ENCODE measurements at regions not wholly inside any gene's neighbourhood (a gene's known extent, or its start where the extent isn't known, plus 50 kb on each side); places are given as distances from the start of the nearest gene placed in this dataset.

DNA sequence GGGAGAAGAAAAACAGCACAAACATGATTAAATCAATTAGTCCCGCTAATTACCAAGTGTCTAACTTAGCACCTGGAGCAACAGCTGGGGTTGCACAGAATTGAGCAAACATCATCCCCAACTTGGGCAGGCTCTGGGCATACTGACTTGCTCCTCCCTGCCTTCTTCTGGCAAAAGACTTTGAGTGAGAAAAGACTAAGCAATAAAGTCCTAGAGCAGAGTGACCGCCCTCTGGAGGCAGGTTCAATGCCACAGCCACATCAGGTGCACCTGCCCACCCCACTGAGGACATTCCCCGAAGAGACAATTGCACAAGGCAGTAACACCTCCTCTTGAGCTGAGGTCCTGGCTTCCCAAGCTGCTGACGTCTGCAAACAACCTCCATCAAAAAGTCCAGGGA lies 358.3 kb downstream of the SOX9 start:
- DNase-seq = no peak

DNA sequence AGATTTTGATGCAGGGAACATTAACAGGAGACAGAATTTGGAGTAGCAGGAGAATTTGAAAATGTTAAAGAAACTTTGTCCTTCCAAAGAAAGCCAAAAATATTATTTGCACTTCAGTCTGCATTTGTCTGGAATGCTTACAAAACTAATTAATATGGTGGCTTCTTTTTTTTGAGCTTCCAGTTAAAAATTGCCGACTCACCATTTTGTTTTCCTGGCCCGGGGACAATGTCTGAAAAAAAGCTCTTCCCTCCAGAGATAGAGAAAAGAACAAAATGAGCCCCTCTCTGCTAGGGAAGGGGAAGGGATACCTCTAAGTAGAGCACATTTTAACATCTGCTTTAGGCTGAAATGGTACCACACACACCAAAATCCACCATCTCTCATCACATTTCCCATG lies 360.8 kb downstream of the SOX9 start:
- DNase-seq = no peak

DNA sequence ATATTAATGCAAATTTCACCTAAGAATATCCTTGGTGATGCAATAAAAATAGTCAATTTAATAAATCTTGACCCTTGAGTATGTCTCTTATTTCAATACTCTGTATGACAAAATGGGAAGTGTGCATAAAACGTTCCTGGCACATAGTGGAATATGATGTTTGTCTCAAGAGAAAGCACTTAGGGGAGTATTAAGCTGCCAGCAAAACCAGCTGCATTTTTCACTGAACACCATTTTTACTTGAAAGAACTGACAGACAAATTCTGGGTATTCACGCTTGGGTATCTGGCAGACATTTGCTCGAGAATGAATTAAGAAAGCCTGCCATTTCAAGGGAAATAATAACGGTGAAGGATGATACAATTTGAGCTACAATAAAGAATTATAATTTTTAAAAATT lies 364.8 kb downstream of the SOX9 start:
- no peak for DNase-seq

DNA sequence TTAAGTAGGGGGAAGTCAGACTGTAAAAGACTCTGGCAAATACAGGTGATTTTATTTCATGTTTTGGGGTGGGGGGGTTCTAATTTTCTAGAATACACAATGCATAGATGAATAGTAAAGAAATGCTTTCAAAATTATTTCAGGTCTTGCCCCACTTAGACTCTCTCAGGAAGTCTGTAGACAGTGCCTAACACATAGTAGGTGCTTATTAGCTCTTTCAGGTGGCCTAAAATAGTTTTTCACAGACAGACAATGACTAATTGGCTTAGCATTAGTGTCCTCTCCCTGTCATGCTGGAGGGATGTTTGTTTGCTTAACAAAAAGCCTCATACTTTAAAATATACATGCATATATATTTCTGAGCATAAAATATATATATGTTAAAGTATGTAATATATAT lies 366.0 kb downstream of the SOX9 start:
- DNase-seq = no peak

DNA sequence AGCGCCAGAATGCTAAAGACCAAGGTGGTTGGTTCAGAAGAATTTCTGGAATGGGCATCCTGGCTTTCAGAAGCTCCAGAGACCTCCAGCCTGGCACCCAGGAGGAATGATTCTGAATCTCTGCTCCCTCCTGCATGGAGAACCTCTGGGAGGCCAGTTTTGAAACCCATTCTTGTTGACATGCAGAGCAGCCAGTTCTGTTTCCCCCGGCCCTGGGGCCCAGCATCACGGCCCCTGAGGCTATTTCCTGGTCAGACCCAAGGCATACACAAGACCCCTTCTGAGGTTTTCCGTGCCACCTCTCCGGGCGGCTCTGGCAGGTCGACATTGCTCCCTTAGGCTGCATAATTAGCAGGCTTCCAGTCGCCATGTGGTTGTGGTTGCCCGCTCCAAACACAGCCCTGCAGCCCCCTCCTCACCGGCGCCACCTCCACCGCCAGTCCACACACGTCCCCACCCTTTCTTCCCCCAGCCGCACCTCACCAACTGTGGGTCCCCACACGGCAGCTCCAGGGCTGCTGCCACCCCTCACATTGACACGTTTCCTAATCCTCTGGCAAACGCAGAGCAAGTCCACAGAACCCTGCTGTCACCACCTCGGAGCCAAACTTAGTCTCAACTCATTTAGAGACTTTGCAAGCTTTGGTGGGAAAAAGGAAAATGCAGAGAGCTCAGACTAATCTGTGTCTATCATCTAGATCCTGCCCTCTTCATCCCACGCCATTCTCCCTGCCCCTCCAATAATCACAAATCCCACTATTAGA lies 367.1 kb downstream of the SOX9 start:
- DNase-seq = no peak

DNA sequence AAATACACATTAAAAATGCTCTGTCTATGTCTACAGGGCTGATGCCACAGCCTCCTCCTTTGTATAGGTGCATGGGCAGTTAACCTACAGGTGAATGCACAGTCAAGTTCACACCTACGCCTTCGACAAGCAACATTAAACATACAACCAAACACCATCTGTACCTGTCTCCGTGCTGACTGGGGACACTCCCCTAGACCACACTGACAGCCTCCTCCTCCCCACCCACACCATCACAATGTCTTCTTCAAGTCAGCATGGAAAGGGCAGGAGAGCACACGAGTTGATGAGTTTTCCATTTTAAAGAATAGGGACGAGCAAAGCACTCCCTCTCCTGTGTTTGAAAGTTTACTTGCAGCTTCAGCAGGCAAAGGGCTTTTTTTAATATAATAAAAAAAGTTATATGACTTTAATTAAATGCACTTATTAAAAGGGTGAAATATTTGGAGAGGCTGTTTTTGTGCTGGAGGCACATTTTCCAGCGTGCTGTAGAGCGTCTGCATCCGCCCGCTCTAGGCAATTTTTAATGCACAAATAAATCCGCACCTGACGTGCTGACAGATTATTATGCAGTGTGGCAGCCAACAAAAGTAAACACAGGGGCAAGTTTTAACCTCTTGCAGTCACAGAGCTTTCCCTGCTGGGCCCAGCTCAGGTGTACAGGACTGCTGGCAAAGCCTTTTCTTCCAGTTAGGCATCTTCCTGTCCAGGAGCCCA lies 367.9 kb downstream of the SOX9 start:
- DNase-seq = no peak

DNA sequence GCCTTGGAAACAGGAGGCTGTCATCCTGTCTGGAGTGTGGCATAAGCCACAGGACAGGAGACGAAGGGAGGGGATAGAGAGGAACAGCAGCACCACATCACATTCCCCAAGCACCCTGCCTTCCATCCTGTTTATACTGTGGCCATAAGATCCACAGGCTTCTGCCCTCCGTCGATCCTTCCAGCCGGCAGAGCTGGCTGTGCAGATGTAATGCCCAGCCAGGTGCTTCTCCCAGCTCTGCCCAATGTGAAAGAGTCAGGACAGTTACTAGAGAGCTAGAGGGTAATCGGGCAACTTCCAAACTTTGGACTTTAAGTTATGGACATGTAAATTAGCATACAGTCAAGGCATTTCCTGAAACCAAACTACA lies 368.4 kb downstream of the SOX9 start:
- no peak for DNase-seq

DNA sequence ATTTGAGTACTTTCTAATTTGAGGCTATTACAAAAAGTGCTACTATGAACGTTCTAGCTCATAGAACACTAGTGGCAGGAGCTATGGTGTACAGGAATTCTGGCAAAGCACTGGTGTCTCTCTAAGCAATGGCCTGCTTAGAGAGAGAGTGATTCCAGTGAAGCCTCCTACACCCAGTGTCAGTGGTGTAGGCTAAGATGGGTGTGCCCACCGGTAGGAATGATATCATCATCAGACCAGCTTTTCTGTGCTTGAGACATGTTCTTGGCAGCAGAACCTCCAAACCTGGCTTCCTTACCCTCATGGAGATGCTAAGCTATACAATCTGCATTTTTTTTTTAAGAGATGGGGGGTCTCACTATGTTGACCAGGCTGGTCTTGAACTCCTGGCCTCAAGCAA lies 370.3 kb downstream of the SOX9 start:
- no peak for DNase-seq

DNA sequence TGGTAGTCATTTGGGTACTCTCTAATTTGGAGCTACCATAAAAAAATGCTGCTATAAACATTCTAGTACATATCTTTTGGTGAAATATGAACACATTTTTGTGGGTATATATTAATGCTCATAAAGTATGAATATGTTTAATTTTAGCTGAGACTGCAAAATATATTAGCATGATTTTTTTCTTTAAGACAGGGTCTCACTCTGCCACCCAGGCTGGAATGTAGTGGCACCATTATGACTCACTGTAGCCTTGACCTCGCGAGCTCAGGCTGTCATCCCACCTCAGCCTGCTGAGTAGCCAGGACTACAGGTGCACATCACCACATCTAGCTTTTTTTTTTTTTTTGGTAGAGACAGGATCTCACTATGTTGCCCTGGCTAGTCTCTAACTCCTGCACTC lies 371.7 kb downstream of the SOX9 start:
- DNase-seq = no peak

DNA sequence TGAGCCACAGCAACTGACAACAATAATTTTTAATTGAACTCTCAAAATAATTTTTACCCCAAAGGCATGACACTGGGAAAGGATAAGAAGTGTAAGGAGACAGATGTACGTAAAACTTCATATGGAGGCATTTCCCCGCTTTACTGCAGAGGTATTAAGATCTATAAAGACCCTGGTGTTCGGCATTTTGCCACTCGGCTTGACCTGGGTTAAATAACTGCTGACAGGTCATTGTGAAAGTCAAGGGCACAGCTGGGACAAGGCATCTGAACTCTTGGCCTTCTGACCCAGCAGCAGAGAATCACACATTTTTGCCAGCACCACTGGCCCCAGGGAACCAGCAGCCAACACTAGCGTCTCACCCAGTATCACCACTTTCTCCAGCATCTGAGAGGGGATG lies 372.1 kb downstream of the SOX9 start:
- no peak for DNase-seq

DNA sequence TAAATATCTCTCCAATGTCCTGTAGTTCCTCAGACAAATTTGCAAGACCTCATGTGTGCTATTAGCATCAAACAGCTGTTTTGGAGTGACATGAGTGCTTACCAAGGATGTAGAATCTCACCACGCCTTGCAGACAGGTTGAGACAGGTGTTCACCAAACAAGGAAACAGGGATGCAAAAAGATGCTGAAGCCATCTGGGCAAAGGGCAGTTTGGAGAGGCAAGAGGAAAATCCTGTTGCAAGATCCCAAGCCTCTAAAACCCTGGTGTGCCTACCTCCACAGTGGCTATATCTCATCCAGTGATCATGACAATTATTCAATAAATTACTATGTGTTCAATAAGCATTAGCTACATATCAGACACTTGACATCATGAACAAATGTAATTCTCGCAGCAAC lies 373.7 kb downstream of the SOX9 start:
- DNase-seq = no peak

DNA sequence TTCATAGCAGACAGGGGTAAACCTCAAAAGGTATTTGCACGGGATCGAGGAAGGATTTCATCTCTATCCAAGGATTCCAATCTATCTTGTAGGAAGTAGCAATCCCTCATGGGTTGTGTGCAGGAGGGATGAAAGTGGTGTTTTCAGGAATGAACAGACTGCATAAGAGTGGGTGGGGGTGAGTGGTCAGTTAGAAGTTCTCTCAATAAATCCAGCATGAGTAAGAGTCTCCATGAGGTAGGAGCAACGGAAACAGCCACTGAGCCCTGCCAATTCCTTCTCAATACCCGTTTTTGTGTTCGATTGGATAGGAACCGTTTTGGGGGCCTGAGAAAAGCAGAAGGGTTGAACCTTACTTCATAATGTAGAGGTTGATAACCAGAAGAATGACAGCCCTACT lies 375.6 kb downstream of the SOX9 start:
- no peak for DNase-seq

DNA sequence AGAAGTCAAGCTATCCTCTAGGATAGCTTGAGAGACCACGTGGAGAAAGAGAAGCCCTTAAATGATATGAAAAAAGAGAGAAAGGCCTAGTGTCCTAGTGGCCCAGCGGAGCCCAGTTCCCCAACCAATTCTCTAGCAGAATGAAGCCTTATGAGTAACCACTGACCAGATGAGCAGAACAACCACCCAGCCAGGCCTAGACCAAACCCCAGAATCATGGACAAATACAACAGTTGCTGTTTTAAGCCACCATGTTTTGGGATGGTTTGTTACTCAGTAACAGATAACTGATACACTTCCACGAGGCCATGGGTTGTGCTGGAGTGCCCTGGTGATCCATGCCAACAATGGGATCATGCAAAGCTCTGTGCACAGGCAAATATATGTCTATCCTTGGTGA lies 377.1 kb downstream of the SOX9 start:
- no peak for DNase-seq

DNA sequence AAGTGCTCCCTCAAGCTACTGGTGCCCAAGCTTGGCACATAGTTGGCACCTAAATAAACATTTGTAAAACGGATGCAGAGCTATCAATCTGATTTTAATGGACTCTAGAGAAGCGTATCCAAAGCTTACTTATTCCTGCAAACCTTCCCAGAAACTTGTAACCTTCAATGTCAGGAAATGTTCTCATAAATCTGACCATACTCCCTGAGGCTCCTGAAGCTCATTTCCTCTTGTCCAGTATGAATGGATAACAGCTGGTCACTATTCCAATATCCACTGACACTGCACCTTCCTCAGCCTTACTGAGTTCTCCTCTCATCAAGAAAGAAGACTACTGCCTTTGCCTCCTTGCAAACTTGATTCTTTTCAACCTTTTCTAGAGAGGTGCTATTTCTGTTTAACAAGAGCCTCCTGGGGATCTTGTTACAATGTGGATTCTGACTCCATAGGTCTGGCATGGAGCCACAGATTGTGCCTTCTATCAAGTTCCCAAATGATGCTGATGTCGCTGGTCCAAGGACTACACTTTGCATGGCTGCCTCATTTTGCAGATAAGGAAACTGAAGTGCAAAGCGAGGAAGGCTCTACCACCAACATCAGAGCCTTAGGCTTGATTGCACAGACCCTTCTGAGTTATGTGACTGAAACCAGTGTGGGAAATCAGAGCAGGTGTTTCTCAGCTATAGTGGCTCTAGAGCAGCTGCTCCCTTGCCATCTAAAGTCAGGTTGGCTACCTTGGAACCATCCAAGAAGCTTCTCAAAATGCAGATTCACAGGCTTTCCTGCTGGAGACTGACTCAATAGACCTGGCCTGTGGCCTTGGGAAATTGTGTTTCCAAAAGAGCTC lies 377.8 kb downstream of the SOX9 start:
- DNase-seq = no peak

DNA sequence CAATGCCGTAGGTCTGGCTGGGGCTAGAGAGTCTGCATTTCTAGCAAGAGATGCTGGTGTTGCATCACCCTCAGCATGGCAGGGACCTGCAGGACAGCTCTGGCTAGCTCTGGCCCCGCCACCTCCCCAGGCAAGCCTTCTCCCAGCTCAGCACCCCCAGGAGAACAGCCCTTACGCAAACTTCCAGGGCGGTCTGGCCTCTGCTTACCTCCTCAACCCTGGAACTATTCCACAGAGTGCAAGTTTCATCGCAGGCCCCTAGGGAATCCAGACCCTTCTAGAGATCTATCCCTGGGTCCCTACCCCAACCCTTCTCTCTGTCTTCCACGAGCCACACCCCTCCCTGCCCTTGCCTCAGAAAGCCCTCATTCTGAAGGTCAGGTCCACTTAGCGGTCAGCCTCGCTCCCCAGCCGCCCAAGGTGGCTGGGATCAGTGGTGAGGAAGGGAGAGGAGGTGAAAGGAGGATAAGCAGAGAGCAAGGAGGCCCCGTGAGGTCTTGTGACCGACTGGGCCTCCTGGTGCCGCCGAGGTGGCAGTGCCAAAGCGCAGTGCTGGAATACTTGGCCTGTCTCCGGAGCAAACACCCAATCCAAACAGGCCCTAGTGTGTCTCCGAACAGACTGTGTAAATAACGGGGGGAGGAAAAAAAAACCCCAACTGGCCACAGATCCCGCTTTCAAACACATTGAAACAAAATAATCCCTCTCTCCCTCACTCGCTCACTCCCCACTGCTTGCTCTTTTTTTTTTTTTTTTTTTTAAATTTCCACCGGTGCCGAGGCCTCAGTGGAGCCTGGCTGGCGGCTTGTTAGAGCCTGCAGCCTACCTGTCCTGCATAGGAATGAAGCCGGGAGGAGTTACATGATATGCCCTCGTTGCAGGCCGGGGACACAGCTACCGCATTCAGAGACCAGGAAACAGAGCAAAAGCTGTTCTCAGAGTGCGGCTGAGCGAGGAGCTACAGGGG lies 380.9 kb downstream of the SOX9 start:
- DNase-seq = no peak

DNA sequence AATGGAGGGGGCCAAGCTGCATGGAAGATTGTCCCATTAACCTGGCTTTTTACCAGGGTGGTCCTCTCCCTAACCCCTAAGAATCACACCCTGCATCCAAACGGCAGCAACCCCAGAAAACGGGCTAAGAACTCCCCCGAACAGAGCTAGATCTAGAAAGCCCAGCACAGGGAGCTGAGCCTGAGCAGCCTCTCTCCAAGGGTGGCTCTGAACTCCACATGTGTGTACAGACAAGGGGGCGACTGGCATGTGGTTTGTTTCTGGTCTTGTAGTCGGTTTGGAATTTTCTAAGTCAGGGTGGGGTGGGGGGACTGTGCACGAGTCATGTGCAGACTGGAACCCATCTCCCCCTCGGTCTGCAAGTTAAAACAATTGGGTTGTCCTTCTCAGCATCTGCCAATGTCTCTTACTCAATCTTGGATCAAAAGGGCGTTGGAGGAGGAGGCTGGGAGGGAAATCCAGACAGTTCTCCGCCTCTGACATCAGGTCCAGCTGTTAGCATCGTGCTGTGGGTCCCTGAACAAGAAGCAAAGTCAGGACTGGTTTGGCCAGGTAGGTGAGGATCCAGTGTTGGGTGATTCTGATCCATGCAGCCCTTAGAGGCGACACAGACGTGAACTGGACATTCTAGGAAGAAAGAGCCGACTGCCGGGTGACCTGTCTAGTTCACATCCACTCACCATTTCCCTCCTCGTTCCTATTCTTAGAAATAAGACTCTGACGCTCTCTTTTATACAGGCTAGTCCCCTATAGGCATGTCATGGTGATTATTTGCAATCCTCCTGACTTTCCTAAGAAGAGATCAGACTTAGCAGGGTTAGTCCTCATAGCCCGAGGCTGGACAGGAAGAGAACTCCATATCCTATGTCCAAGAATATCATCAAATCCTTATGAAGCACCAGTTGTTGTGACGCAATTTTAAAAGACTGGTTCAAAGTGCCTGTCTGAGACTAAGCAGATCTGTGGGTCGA lies 381.8 kb downstream of the SOX9 start:
- DNase-seq = peak; percentile 63

DNA sequence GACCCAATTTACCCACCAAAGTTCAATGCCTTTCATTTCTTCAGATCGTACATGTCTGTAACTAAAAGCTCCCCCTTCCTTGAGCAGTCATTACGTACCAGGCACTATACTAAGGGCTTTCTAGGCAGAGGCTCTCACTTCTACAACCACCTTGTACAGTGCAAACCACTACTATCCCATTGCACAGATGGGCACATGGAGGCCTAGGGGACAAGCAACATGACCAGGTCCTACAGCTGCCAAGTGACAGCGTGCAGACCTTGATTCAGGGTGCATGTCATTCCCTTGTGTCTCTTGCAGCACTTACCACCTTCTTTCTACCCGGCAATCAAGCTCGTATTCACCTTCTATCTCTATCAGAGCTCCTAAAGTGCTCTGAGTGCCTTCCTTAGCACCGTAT lies 382.7 kb downstream of the SOX9 start:
- DNase-seq = no peak

DNA sequence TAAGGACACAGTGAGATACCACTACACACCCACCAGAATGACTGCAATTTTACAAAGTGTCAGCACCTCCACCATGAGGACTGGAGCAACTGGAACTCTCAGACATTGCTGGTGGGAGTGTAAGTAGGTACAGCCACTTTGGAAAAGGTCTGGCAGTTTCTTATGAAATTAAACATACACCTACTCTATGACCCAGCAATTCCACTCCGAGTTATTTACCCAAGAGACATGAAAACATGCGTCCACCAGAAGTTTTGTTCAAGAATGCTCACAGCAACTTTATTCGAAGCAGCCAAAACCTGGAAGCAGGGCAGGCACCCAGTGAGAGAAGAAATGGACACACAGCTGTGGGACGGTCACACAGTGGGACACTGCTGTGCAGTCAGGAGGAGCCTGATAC lies 384.0 kb downstream of the SOX9 start:
- DNase-seq = no peak

DNA sequence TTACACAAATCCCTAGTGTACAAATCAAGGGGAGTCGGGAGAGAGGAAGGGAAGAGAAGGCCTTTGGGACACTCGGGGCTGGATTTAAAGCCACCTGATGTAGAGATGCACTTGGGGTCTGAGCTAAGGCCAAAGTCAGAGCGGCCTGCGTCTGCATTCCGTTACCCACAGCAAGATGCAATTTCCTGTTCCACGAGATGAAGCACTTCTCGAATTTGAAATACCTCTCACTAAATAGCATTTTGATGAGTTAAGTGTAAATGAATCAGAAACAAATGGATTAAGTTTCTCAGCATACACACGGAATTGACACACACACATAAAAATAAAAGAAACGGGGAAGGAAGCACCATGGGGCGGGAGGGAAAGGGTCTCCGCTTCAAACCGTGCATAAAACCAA lies 386.0 kb downstream of the SOX9 start:
- peak; percentile 61 for DNase-seq

DNA sequence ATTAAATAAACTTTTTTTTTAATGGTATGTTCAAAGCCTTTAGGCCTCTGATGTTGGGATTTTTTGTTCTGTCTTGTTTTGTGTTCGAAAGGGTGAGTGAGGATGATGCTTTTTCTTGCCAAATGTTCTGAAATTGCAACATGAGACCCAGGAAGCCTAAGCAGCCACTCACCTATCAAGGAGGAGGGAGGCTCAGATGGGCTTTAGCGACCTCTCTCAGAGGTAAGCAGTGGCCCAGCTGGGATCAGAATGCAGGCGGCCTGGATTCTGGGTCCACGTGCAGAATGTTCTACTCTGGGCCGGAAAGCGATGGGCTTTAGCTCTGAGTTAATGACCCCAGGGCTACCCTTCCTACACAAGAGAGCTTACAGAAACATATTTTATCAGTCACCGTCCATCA lies 386.6 kb downstream of the SOX9 start:
- no peak for DNase-seq

DNA sequence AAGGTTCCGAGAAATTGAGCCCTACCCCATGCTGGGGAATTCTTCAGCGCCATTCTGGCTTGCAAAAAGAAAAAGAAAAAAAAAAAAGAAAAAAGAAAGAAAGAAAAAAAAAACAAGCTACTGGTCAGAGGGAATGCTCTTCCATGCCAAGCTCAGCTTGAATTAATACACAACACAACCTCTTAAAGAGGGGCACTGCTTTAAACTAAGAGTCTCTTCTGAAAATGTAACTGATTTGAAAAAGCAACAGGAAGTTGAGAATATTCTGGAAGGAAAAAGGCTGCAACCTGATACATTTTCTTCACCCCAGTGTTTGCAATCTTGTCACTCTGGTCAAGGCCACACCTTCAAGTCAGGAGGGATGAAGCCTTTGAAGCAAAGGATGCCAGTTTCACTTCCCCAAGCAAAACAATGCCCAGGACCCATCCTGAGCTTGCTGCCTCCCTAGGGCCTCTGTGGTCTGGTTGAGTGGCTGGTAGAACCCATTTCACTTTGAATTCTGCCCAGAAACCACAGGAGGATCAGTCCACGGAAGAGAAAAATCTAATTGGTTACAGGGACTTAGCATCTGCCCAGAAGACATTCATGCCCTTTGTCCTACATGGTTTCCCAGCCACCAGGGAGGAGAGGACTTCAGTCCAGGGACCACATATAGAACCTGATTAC lies 389.7 kb downstream of the SOX9 start:
- DNase-seq = no peak

All from fibroblast of skin of right quadriceps (primary cell).